ENCODE measurements at regions not wholly inside any gene's neighbourhood (a gene's known extent, or its start where the extent isn't known, plus 50 kb on each side); places are given as distances from the start of the nearest gene placed in this dataset.

- no peaks in the 10 kb centered on the region for H3K79me2 ChIP-seq (ENCODE audit: insufficient read depth, low read length)
- no peak overlapping the region for H3K4me3 ChIP-seq (replicated peaks in 1 of 3; ENCODE audit: low read depth in 2 of 3, low read length in 3 of 3)
- no peak overlapping the region for H3K4me2 ChIP-seq (replicated peaks; ENCODE audit: extremely low read depth, low read length, poor library complexity, severe bottlenecking)
- no peaks in the 10 kb centered on the region for H4K20me1 ChIP-seq (ENCODE audit: insufficient read depth, low read length)
- intact Hi-C loops (cut with micrococcal nuclease): no loop called here
- TF ChIP-seq, protein P1, sequence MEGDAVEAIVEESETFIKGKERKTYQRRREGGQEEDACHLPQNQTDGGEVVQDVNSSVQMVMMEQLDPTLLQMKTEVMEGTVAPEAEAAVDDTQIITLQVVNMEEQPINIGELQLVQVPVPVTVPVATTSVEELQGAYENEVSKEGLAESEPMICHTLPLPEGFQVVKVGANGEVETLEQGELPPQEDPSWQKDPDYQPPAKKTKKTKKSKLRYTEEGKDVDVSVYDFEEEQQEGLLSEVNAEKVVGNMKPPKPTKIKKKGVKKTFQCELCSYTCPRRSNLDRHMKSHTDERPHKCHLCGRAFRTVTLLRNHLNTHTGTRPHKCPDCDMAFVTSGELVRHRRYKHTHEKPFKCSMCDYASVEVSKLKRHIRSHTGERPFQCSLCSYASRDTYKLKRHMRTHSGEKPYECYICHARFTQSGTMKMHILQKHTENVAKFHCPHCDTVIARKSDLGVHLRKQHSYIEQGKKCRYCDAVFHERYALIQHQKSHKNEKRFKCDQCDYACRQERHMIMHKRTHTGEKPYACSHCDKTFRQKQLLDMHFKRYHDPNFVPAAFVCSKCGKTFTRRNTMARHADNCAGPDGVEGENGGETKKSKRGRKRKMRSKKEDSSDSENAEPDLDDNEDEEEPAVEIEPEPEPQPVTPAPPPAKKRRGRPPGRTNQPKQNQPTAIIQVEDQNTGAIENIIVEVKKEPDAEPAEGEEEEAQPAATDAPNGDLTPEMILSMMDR (IDR thresholded peaks at IDR 0.05): no peak
- peaks cover 0 to 5% of the 10 kb centered on the region in 2 donors for H3K9me3 ChIP-seq (replicated peaks in 1 of 2; ENCODE audit: control insufficient read depth in 1 of 2, insufficient read depth in 1 of 2, low read length in 2 of 2)
- no peak overlapping the region for H2AFZ ChIP-seq (ENCODE audit: insufficient read depth, low read depth, low read length, poor library complexity, severe bottlenecking)
- Mint-ChIP-seq H3K9me3 (peaks cover 0 to 9% (median 3%) of the 10 kb centered on the region in 7 donors), H3K27me3 (ENCODE audit: low read depth in 3 of 3) (no peaks in the 10 kb centered on the region), H3K4me3 (no peak overlapping the region), H3K27ac (no peak overlapping the region), H3K4me1 (no peaks in the 10 kb centered on the region), H3K36me3 (no peaks in the 10 kb centered on the region)
- no peak overlapping the region for H3K27ac ChIP-seq (ENCODE audit: low read depth in 1 of 2, low read length in 2 of 2)
- DNase-seq: no peak
- no peaks in the 10 kb centered on the region for H3K4me1 ChIP-seq (ENCODE audit: control insufficient read depth in 1 of 2, insufficient read depth in 2 of 2, low read length in 2 of 2)
- no peaks in the 10 kb centered on the region for H3K36me3 ChIP-seq (replicated peaks in 1 of 2; ENCODE audit: control insufficient read depth in 1 of 2, insufficient read depth in 2 of 2, low read length in 2 of 2)
- no peaks in the 10 kb centered on the region for H3K27me3 ChIP-seq (ENCODE audit: control insufficient read depth in 2 of 2, insufficient read depth in 2 of 2, low read length in 2 of 2)
- no peak overlapping the region for H3K9ac ChIP-seq (ENCODE audit: insufficient read depth, low read length, poor library complexity, severe bottlenecking)
These were observed 1840.1 kb upstream of the RAG2 start for GRCh38 chr11:38438091-38438490.

DNA sequence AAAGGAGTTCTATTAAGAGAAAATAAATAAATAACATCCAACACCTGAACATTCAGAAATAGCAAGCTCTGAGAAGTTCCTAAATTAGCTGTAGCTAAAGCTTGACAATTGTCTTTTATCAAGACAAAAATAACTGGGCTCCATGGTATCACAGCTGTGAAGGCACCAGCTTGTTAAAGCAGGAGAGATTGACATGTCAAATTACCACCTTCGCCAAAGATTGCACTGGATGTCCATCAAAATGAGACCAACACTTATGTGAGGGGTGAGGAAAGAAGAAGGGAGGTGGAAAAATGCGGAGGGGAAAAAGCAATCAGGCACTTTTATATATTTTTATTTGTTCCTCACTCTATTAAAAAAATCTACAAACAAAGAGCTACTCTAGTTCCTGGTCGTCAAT, 1827.5 kb upstream of the RAG2 start:
- peaks cover 0 to 8% (median under 1%) of the 10 kb centered on the region in 7 donors for H3K9me3 Mint-ChIP-seq
- Histone ChIP-seq H3K9ac (ENCODE audit: insufficient read depth, low read length, poor library complexity, severe bottlenecking) (no peak overlapping the region), H3K27ac (ENCODE audit: low read depth in 1 of 2, low read length in 2 of 2) (no peak overlapping the region), H3K79me2 (ENCODE audit: insufficient read depth, low read length) (no peaks in the 10 kb centered on the region), H4K20me1 (ENCODE audit: insufficient read depth, low read length) (no peaks in the 10 kb centered on the region), H3K27me3 (ENCODE audit: control insufficient read depth in 2 of 2, insufficient read depth in 2 of 2, low read length in 2 of 2) (no peaks in the 10 kb centered on the region), H3K4me2 (replicated peaks; ENCODE audit: extremely low read depth, low read length, poor library complexity, severe bottlenecking) (no peak overlapping the region), H2AFZ (ENCODE audit: insufficient read depth, low read depth, low read length, poor library complexity, severe bottlenecking) (no peak overlapping the region), H3K9me3 (replicated peaks in 1 of 2; ENCODE audit: control insufficient read depth in 1 of 2, insufficient read depth in 1 of 2, low read length in 2 of 2) (peaks cover 0 to 11% of the 10 kb centered on the region in 2 donors), H3K4me3 (replicated peaks in 1 of 3; ENCODE audit: low read depth in 2 of 3, low read length in 3 of 3) (no peak overlapping the region), H3K4me1 (ENCODE audit: control insufficient read depth in 1 of 2, insufficient read depth in 2 of 2, low read length in 2 of 2) (no peaks in the 10 kb centered on the region), H3K36me3 (replicated peaks in 1 of 2; ENCODE audit: control insufficient read depth in 1 of 2, insufficient read depth in 2 of 2, low read length in 2 of 2) (no peaks in the 10 kb centered on the region)
- no peak for DNase-seq
- TF ChIP-seq, protein P1 (IDR thresholded peaks at IDR 0.05): no peak
- H3K27ac Mint-ChIP-seq: no peak overlapping the region
- H3K27me3 Mint-ChIP-seq (ENCODE audit: low read depth in 3 of 3): peaks cover 0 to 2% (median 0%) of the 10 kb centered on the region in 3 donors
- no peaks in the 10 kb centered on the region for H3K36me3 Mint-ChIP-seq
- WGBS (ENCODE audit: insufficient coverage): 100% methylated on average over 1 of the region's 3 CpGs
- intact Hi-C loops (cut with micrococcal nuclease): no loop called here
- no peak overlapping the region for H3K4me3 Mint-ChIP-seq
- H3K4me1 Mint-ChIP-seq: no peaks in the 10 kb centered on the region
